ENCODE measurements at regions not wholly inside any gene's neighbourhood (a gene's known extent, or its start where the extent isn't known, plus 50 kb on each side); places are given as distances from the start of the nearest gene placed in this dataset.

GRCh38 chr10:90975096-90975495 lies 54.2 kb upstream of the ANKRD1 start:
- no peak for DNase-seq (ENCODE audit: low read depth in 2 of 2)

- DNase-seq (ENCODE audit: low read depth in 2 of 2) = no peak
Measured at GRCh38 chr10:90977162-90977854, 56.4 kb upstream of the ANKRD1 start.

- DNase-seq (ENCODE audit: low read depth in 2 of 2) = no peak
Measured at GRCh38 chr10:90977855-90978486, 57.1 kb upstream of the ANKRD1 start.

GRCh38 chr10:90982406-90983008 lies 61.6 kb upstream of the ANKRD1 start:
- no peak for DNase-seq (ENCODE audit: low read depth in 2 of 2)

GRCh38 chr10:90983914-90984549 lies 63.1 kb upstream of the ANKRD1 start:
- no peak for DNase-seq (ENCODE audit: low read depth in 2 of 2)

- no peak for DNase-seq (ENCODE audit: low read depth in 2 of 2)
Measured at GRCh38 chr10:90984898-90985297, 64.0 kb upstream of the ANKRD1 start.

- no peak for DNase-seq (ENCODE audit: low read depth in 2 of 2)
Measured at GRCh38 chr10:90985321-90985933, 64.5 kb upstream of the ANKRD1 start.

GRCh38 chr10:90986136-90986760 lies 65.4 kb upstream of the ANKRD1 start:
- no peak for DNase-seq (ENCODE audit: low read depth in 2 of 2)

- DNase-seq (ENCODE audit: low read depth in 2 of 2) = no peak
Measured at GRCh38 chr10:90986870-90987269, 66.0 kb upstream of the ANKRD1 start.

GRCh38 chr10:90987383-90987782 lies 66.5 kb upstream of the ANKRD1 start:
- DNase-seq (ENCODE audit: low read depth in 2 of 2) = no peak

GRCh38 chr10:90988024-90988423 lies 67.1 kb upstream of the ANKRD1 start:
- DNase-seq (ENCODE audit: low read depth in 2 of 2) = no peak

GRCh38 chr10:90988802-90989201 lies 67.9 kb upstream of the ANKRD1 start:
- DNase-seq (ENCODE audit: low read depth in 2 of 2) = no peak

GRCh38 chr10:90989378-90989777 lies 68.5 kb upstream of the ANKRD1 start:
- DNase-seq (ENCODE audit: low read depth in 2 of 2) = no peak

- DNase-seq (ENCODE audit: low read depth in 2 of 2) = no peak
Measured at GRCh38 chr10:90992462-90992861, 71.6 kb upstream of the ANKRD1 start.

- DNase-seq (ENCODE audit: low read depth in 2 of 2) = no peak
Measured at GRCh38 chr10:90993340-90993739, 72.5 kb upstream of the ANKRD1 start.

GRCh38 chr10:90997670-90998069 lies 76.8 kb upstream of the ANKRD1 start:
- no peak for DNase-seq (ENCODE audit: low read depth in 2 of 2)

- no peak for DNase-seq (ENCODE audit: low read depth in 2 of 2)
Measured at GRCh38 chr10:90998733-90999511, 78.0 kb upstream of the ANKRD1 start.

- DNase-seq (ENCODE audit: low read depth in 2 of 2) = no peak
Measured at GRCh38 chr10:90999512-91000172, 78.8 kb upstream of the ANKRD1 start.

- no peak for DNase-seq (ENCODE audit: low read depth in 2 of 2)
Measured at GRCh38 chr10:91000470-91000869, 79.6 kb upstream of the ANKRD1 start.

GRCh38 chr10:91000985-91001384 lies 80.1 kb upstream of the ANKRD1 start:
- DNase-seq (ENCODE audit: low read depth in 2 of 2) = no peak

- no peak for DNase-seq (ENCODE audit: low read depth in 2 of 2)
Measured at GRCh38 chr10:91002656-91003055, 81.8 kb upstream of the ANKRD1 start.

All from stimulated activated CD8-positive, alpha-beta memory T cell treated with anti-CD3 and anti-CD28 coated beads, Interleukin-2, amount 100 ng/mL, for 1 hour (primary cell).